Peyer's patch (tissue), 4 donors: ENCODE measurements at regions not wholly inside any gene's neighbourhood (a gene's known extent, or its start where the extent isn't known, plus 50 kb on each side); places are given as distances from the start of the nearest gene placed in this dataset.

Experiments
- DNase-seq, 3 donors: peaks; one replicate each; pipeline ENCODE4 v3.0.0-alpha.2; 2017 to 2019
- H3K27ac ChIP-seq, 4 donors: fragments of 200-600 bp; sonication (generic); one replicate each; pipeline ENCODE4 v1.5.1; 2016 to 2019
- H3K27me3 ChIP-seq, 2 donors: fragments of 200-600 bp; sonication (generic); one replicate each; pipeline ENCODE4 v1.5.1; 2019
- H3K36me3 ChIP-seq, 3 donors: fragments of 200-600 bp; sonication (generic); one replicate each; pipeline ENCODE4 v1.5.1; 2016 to 2019
- H3K4me1 ChIP-seq, 4 donors: fragments of 200-600 bp; sonication (generic); one replicate each; pipeline ENCODE4 v1.5.1; 2016 to 2019
- H3K4me3 ChIP-seq, 4 donors: fragments of 200-600 bp; sonication (generic); 1 replicate in 3 of 4; 2 replicates in 1 of 4; pipeline ENCODE4 v1.5.1; 2016 to 2019; ENCODE audit warnings: mild to moderate bottlenecking in 1 of 4
- H3K9me3 ChIP-seq, 4 donors: fragments of 200-600 bp; sonication (generic); one replicate each; pipeline ENCODE4 v1.5.1; 2016 to 2019; ENCODE audit warnings: mild to moderate bottlenecking in 1 of 4
- POLR2A ChIP-seq, 2 donors: fragments of 450-650 bp; IDR thresholded peaks; one replicate each; pipeline ENCODE4 v1.5.1; 2017; ENCODE audit warnings: antibody characterized with exemption in 2 of 2, mild to moderate bottlenecking in 2 of 2, moderate library complexity in 2 of 2
- TF ChIP-seq, protein P1 (sequence below), 6 experiments: fragments of 450-650 bp in 4 of 6; fragments of 200-600 bp in 2 of 6; sonication (generic) in 1 of 6; IDR thresholded peaks; one replicate each; pipeline ENCODE4 v1.5.1; 2017 to 2019; ENCODE audit warnings: antibody characterized with exemption in 6 of 6, mild to moderate bottlenecking in 3 of 6, moderate library complexity in 1 of 6

GRCh38 chr4:171130256-171130801, 682.9 kb upstream of the GALNTL6 start:
- Histone ChIP-seq H3K9me3 (no peaks in the 10 kb centered on the region), H3K4me3 (no peak overlapping the region), H3K36me3 (no peaks in the 10 kb centered on the region), H3K4me1 (no peaks in the 10 kb centered on the region), H3K27me3 (no peaks in the 10 kb centered on the region), H3K27ac (no peak overlapping the region)
- DNase-seq = no peak
- no peak for TF ChIP-seq POLR2A (IDR thresholded peaks at IDR 0.05)
- TF ChIP-seq, protein P1, sequence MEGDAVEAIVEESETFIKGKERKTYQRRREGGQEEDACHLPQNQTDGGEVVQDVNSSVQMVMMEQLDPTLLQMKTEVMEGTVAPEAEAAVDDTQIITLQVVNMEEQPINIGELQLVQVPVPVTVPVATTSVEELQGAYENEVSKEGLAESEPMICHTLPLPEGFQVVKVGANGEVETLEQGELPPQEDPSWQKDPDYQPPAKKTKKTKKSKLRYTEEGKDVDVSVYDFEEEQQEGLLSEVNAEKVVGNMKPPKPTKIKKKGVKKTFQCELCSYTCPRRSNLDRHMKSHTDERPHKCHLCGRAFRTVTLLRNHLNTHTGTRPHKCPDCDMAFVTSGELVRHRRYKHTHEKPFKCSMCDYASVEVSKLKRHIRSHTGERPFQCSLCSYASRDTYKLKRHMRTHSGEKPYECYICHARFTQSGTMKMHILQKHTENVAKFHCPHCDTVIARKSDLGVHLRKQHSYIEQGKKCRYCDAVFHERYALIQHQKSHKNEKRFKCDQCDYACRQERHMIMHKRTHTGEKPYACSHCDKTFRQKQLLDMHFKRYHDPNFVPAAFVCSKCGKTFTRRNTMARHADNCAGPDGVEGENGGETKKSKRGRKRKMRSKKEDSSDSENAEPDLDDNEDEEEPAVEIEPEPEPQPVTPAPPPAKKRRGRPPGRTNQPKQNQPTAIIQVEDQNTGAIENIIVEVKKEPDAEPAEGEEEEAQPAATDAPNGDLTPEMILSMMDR (IDR thresholded peaks at IDR 0.05) = no peak

GRCh38 chr4:171118091-171118490, 695.1 kb upstream of the GALNTL6 start:
- Histone ChIP-seq H3K36me3 (no peaks in the 10 kb centered on the region), H3K4me1 (no peaks in the 10 kb centered on the region), H3K9me3 (no peaks in the 10 kb centered on the region), H3K27me3 (no peaks in the 10 kb centered on the region), H3K4me3 (no peak overlapping the region), H3K27ac (no peak overlapping the region)
- TF ChIP-seq, protein P1 (IDR thresholded peaks at IDR 0.05) = no peak
- no peak for TF ChIP-seq POLR2A (IDR thresholded peaks at IDR 0.05)
- DNase-seq = no peak

DNA sequence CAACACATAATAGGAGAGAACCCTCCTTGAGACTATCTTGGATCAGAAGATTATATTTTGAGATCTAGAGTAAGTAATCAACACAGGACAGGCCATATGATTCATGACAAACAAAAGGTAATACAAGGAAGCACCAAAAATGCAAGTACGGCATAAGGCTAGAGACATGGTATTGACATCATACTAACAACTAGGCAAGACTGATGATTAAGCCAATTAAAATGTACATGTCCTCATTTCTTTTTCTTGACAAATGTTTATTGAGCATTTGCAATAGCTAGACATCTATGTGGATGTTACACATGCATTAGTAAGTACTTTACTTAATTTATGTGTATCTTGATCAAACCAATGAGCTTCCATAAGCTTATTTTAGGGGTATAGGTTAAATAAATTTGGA, 695.7 kb upstream of the GALNTL6 start:
- no peak overlapping the region for H3K4me3 ChIP-seq
- DNase-seq = no peak
- no peaks in the 10 kb centered on the region for H3K36me3 ChIP-seq
- no peak overlapping the region for H3K27ac ChIP-seq
- no peaks in the 10 kb centered on the region for H3K4me1 ChIP-seq
- TF ChIP-seq POLR2A (IDR thresholded peaks at IDR 0.05) = no peak
- TF ChIP-seq, protein P1 (IDR thresholded peaks at IDR 0.05) = no peak
- no peaks in the 10 kb centered on the region for H3K9me3 ChIP-seq
- H3K27me3 ChIP-seq = no peaks in the 10 kb centered on the region

GRCh38 chr4:171101845-171102244, 711.4 kb upstream of the GALNTL6 start:
- TF ChIP-seq POLR2A (IDR thresholded peaks at IDR 0.05) = no peak
- TF ChIP-seq, protein P1 (IDR thresholded peaks at IDR 0.05) = no peak
- Histone ChIP-seq H3K27ac (no peak overlapping the region), H3K4me3 (no peak overlapping the region), H3K4me1 (no peaks in the 10 kb centered on the region), H3K9me3 (no peaks in the 10 kb centered on the region), H3K27me3 (no peaks in the 10 kb centered on the region), H3K36me3 (no peaks in the 10 kb centered on the region)
- no peak for DNase-seq

DNA sequence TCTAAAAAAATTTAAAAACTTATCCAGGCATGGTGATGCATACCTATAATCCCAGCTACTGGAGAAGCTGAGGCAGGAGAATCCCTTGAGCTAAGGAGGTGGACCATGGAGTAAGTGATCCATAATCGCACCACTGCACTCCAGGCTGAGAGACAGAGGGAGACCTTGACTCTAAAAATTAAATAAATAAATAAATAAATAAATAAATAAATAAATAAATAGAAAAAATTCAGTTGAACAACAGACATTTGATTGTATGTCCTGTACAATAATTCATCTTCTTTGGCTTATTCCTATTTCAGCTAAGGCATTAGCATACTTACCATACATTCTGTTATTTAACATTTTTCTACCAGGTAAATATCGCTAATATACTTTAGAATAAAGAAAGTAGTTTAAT, 726.1 kb upstream of the GALNTL6 start:
- Histone ChIP-seq H3K36me3 (no peaks in the 10 kb centered on the region), H3K27ac (no peak overlapping the region), H3K4me1 (no peaks in the 10 kb centered on the region), H3K4me3 (no peak overlapping the region), H3K9me3 (no peaks in the 10 kb centered on the region), H3K27me3 (no peaks in the 10 kb centered on the region)
- TF ChIP-seq, protein P1 (IDR thresholded peaks at IDR 0.05) = no peak
- no peak for TF ChIP-seq POLR2A (IDR thresholded peaks at IDR 0.05)
- DNase-seq = no peak

- H3K4me1 ChIP-seq = no peaks in the 10 kb centered on the region
- TF ChIP-seq, protein P1 (IDR thresholded peaks at IDR 0.05) = no peak
- no peak for TF ChIP-seq POLR2A (IDR thresholded peaks at IDR 0.05)
- no peaks in the 10 kb centered on the region for H3K27me3 ChIP-seq
- no peaks in the 10 kb centered on the region for H3K36me3 ChIP-seq
- H3K9me3 ChIP-seq = peaks cover 0 to 4% (median 0%) of the 10 kb centered on the region in 4 donors
- no peak for DNase-seq
- no peak overlapping the region for H3K4me3 ChIP-seq
- no peak overlapping the region for H3K27ac ChIP-seq
Measured at GRCh38 chr4:171067422-171067821, 745.8 kb upstream of the GALNTL6 start.
